GM23338 (cell line): ENCODE measurements at regions not wholly inside any gene's neighbourhood (a gene's known extent, or its start where the extent isn't known, plus 50 kb on each side); places are given as distances from the start of the nearest gene placed in this dataset.

Experiments used
- CREB1 ChIP-seq: fragments of 250-450 bp; sonication (Bioruptor Pico); IDR thresholded peaks from 2 replicates; pipeline ENCODE4 v1.5.0; 2020; ENCODE audit warnings: low read depth, mild to moderate bottlenecking, moderate library complexity
- CTCF ChIP-seq, 2 experiments: fragments of 200-600 bp in 1 of 2; sonication (generic) in 1 of 2; conservative IDR thresholded peaks; 2 replicates each; pipeline versions ENCODE4 v1.5.1 to v1.6.1; 2016 to 2017; ENCODE audit warnings: antibody characterized with exemption in 2 of 2, low read depth in 2 of 2, mild to moderate bottlenecking in 2 of 2, moderate library complexity in 1 of 2
- ETS1 ChIP-seq: IDR thresholded peaks from 2 replicates; pipeline ENCODE4 v1.6.1; 2016; ENCODE audit warnings: antibody characterized with exemption
- EZH2 ChIP-seq: fragments of 200-600 bp; sonication (generic); IDR thresholded peaks from one replicate; pipeline ENCODE4 v1.8.0; 2017; ENCODE audit warnings: antibody characterized with exemption, mild to moderate bottlenecking, low read depth; ENCODE audit not compliant: unreplicated experiment
- JUNB ChIP-seq: IDR thresholded peaks from one replicate; pipeline ENCODE4 v1.6.1; 2016; ENCODE audit warnings: antibody characterized with exemption; ENCODE audit not compliant: unreplicated experiment
- POLR2AphosphoS5 ChIP-seq: IDR thresholded peaks from 2 replicates; pipeline ENCODE4 v1.6.1; 2016; ENCODE audit warnings: antibody characterized with exemption, low read depth
- REST ChIP-seq: IDR thresholded peaks from one replicate; pipeline ENCODE4 v1.6.1; 2018; ENCODE audit warnings: antibody characterized with exemption; ENCODE audit not compliant: unreplicated experiment
- ZNF114 ChIP-seq: fragments of 250-450 bp; sonication (Bioruptor Pico); IDR thresholded peaks from 2 replicates; pipeline ENCODE4 v1.5.0; 2020; ENCODE audit warnings: mild to moderate bottlenecking, moderate library complexity
- ZNF331 ChIP-seq: fragments of 250-450 bp; sonication (Bioruptor Pico); IDR thresholded peaks from 2 replicates; pipeline ENCODE4 v1.5.0; 2020; ENCODE audit warnings: low read depth, mild to moderate bottlenecking, moderate library complexity

DNA sequence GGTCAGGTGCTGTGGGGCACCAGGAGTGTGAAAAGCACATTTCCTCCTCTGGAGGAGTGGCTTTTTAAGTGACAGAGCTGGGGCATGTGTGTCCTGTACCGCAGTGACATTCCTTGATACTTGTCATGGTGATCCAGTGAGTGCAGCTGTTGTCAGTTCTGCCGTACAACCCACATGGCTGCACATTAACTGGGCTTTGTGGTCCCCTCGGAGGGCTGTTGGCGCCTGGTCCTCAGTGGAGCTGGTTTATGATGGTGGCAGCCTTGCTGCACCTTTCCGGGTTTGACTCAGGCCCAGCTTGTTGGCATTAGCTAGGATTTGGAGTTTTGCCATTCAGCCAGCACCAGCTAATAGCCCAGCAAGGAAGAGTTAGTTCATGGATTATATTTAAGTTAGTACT lies 77.0 kb downstream of the SLC25A47 start:
- no peak for TF ChIP-seq CTCF (conservative IDR thresholded peaks at IDR 0.05; ENCODE audit: low read depth in 2 of 2)
- no peak for TF ChIP-seq POLR2AphosphoS5
- TF ChIP-seq ZNF331, result no peak
- no peak for TF ChIP-seq CREB1 (CRISPR knock-in tag)
- TF ChIP-seq EZH2, result no peak
- TF ChIP-seq REST, result no peak
- no peak for TF ChIP-seq ETS1
- TF ChIP-seq ZNF114 (CRISPR knock-in tag), result no peak
- TF ChIP-seq JUNB, result no peak
